GM12878 (cell line): ENCODE measurements at regions not wholly inside any gene's neighbourhood (a gene's known extent, or its start where the extent isn't known, plus 50 kb on each side); places are given as distances from the start of the nearest gene placed in this dataset.

ENCODE experiments used
- ATAC-seq: fragments of 200-7000 bp; cut with Tn5 transposase; 3 replicates; pipeline ENCODE4 v1.9.1; 2020; ENCODE audit warnings: mild to moderate bottlenecking, moderate library complexity
- BruUV-seq: library from RNA; stranded (reverse); fragments of 400-500 nt; replicated peaks from 2 replicates; lab custom pipeline; 2021; lab: Mats Ljungman, UMichigan
- CTCF ChIA-PET: fragments of 300-600 bp; sonication (Branson Sonifier 250); formaldehyde crosslinking; extraction: SDS; loops from one replicate; lab custom pipeline; 2021; ENCODE audit warnings: inconsistent platforms; lab: Yijun Ruan, JAX
- POLR2A ChIA-PET: fragments of 350-600 bp; formaldehyde crosslinking; extraction: SDS; loops from one replicate; lab custom pipeline; 2021; ENCODE audit warnings: inconsistent platforms; lab: Charles Lee
- RAD21 ChIA-PET: fragments of 300-600 bp; sonication (Branson Sonifier 250); formaldehyde crosslinking; loops from one replicate; lab custom pipeline; 2023; ENCODE audit warnings: antibody characterized with exemption; ENCODE audit not compliant: unreplicated experiment; lab: Charles Lee
- SMC1A ChIA-PET: fragments of 300-600 bp; sonication (Branson Sonifier 250); formaldehyde crosslinking; loops from one replicate; lab custom pipeline; 2023; ENCODE audit not compliant: unreplicated experiment, uncharacterized antibody; lab: Charles Lee
- DNase-seq: peaks from one replicate; pipeline ENCODE4 v3.0.0-alpha.2; 2011; ENCODE audit warnings: low read depth, low spot score
- FAIRE-seq: peaks from 3 replicates; lab custom pipeline; 2011; peaks lifted over from hg19 to GRCh38; lab: Jason Lieb, UNC
- H2AFZ ChIP-seq: 2 replicates; pipeline ENCODE4 v1.6.0; 2011; ENCODE audit warnings: low read depth, low read length, control low read depth; ENCODE audit not compliant: control insufficient read depth
- H3K27ac ChIP-seq: 2 replicates; pipeline ENCODE4 v1.5.1; 2011; ENCODE audit warnings: control low read depth; ENCODE audit not compliant: control insufficient read depth, insufficient read depth
- H3K27me3 ChIP-seq, 2 experiments: replicated peaks in 1 of 2; 2 replicates each; pipeline versions ENCODE4 v1.6.0 to v1.6.1; 2011; ENCODE audit warnings: low read length in 1 of 2; ENCODE audit not compliant: control insufficient read depth in 2 of 2, insufficient read depth in 2 of 2
- H3K36me3 ChIP-seq, 2 experiments: 2 replicates each; pipeline ENCODE4 v1.5.1; 2011; ENCODE audit warnings: low read length in 1 of 2; ENCODE audit not compliant: control insufficient read depth in 2 of 2, insufficient read depth in 2 of 2
- H3K4me1 ChIP-seq: 2 replicates; pipeline ENCODE4 v1.6.1; 2011; ENCODE audit warnings: mild to moderate bottlenecking, low read length, moderate library complexity, mixed read lengths; ENCODE audit not compliant: control insufficient read depth, insufficient read depth
- H3K4me2 ChIP-seq: 2 replicates; pipeline ENCODE4 v1.6.0; 2011; ENCODE audit warnings: control low read depth; ENCODE audit not compliant: control insufficient read depth, insufficient read depth
- H3K4me3 ChIP-seq: fragments of 200-600 bp; sonication (generic); 2 replicates; pipeline ENCODE4 v1.5.1; 2016
- H3K79me2 ChIP-seq: 2 replicates; pipeline ENCODE4 v1.6.0; 2011; ENCODE audit warnings: low read length; ENCODE audit not compliant: control insufficient read depth, insufficient read depth
- H3K9ac ChIP-seq: 2 replicates; pipeline ENCODE4 v1.8.0; 2011; ENCODE audit warnings: low read length, control low read depth, mixed read lengths; ENCODE audit not compliant: control insufficient read depth, insufficient read depth
- H3K9me3 ChIP-seq: replicated peaks from 3 replicates; pipeline ENCODE4 v1.5.1; 2011; ENCODE audit warnings: mild to moderate bottlenecking, low read length; ENCODE audit not compliant: control insufficient read depth, insufficient read depth
- H4K20me1 ChIP-seq: 2 replicates; pipeline ENCODE4 v1.6.0; 2011; ENCODE audit not compliant: control insufficient read depth, insufficient read depth
- EED ChIP-seq: sonication (generic); IDR thresholded peaks from 2 replicates; pipeline ENCODE4 v1.6.1; 2016; ENCODE audit warnings: antibody characterized with exemption, low read depth
- POLR2A ChIP-seq: IDR thresholded peaks from 2 replicates; pipeline ENCODE4 v1.6.1; 2011; ENCODE audit warnings: low read depth, mild to moderate bottlenecking, low read length
- RCOR1 ChIP-seq: conservative IDR thresholded peaks from 2 replicates; pipeline ENCODE4 v1.6.1; 2012; ENCODE audit warnings: low read depth, low read length, improper control_type of control experiment
- ZNF687 ChIP-seq: fragments of 450-650 bp; IDR thresholded peaks from 2 replicates; pipeline ENCODE4 v1.6.1; 2017; ENCODE audit warnings: mild to moderate bottlenecking, moderate library complexity
- ZZZ3 ChIP-seq: IDR thresholded peaks from 2 replicates; pipeline ENCODE4 v1.6.1; 2011; ENCODE audit warnings: low read depth; ENCODE audit not compliant: control insufficient read depth, insufficient read length
- WGBS: methylation state at CpG from one replicate; pipeline ENCODE4 v1.1.6; 2016; ENCODE audit warnings: low lambda C conversion rate; ENCODE audit not compliant: insufficient replicate concordance, insufficient coverage; ENCODE audit errors: missing lambda C conversion rate; 5-methylcytosine and 5-hydroxymethylcytosine counted together
- in situ Hi-C: fragments of 300-500 bp; cut with MboI; formaldehyde crosslinking; loops from 9 replicates; pipeline ENCODE4 v1.14.3; 2018; ENCODE audit warnings: mixed read lengths
- intact Hi-C: fragments of 100-400 bp; cut with micrococcal nuclease; formaldehyde crosslinking; loops from one replicate; pipeline ENCODE4 v1.14.2; 2022; ENCODE audit not compliant: unreplicated experiment

GRCh38 chr12:89070603-89071002 lies 281.7 kb downstream of the DUSP6 start:
- H3K9ac ChIP-seq, result no peak overlapping the region
- H4K20me1 ChIP-seq, result no peaks in the 10 kb centered on the region
- RAD21 ChIA-PET, result no interaction called here
- H3K36me3 ChIP-seq, result no peaks in the 10 kb centered on the region
- H3K27me3 ChIP-seq, result no peaks in the 10 kb centered on the region
- no peaks in the 10 kb centered on the region for H3K79me2 ChIP-seq
- intact Hi-C loops (no loop called here), in situ Hi-C loops (no loop called here)
- POLR2A ChIA-PET, result no interaction called here
- TF ChIP-seq ZZZ3 (no peak), RCOR1 (no peak), POLR2A (no peak), EED (no peak), ZNF687 (no peak)
- WGBS, result 15% methylated on average over 1 of the region's 1 CpG
- H3K4me2 ChIP-seq, result no peak overlapping the region
- no peaks in the 10 kb centered on the region for H3K4me1 ChIP-seq
- CTCF ChIA-PET, result no interaction called here
- ATAC-seq (no peak), FAIRE-seq (no peak), DNase-seq (no peak)
- H3K4me3 ChIP-seq, result no peak overlapping the region
- no TSS peak for BruUV-seq
- no peaks in the 10 kb centered on the region for H3K9me3 ChIP-seq
- H2AFZ ChIP-seq, result no peak overlapping the region
- SMC1A ChIA-PET, result no interaction called here
- no peak overlapping the region for H3K27ac ChIP-seq
